Right lobe of liver (tissue), 4 donors: ENCODE measurements at regions not wholly inside any gene's neighbourhood (a gene's known extent, or its start where the extent isn't known, plus 50 kb on each side); places are given as distances from the start of the nearest gene placed in this dataset.

Experiments
- CTCF ChIP-seq, 4 donors: fragments of 200-600 bp in 3 of 4; fragments of 450-650 bp in 1 of 4; IDR thresholded peaks; one replicate each; pipeline versions ENCODE4 v1.5.1 to v1.8.0; 2016 to 2022; ENCODE audit warnings: antibody characterized with exemption in 4 of 4, mild to moderate bottlenecking in 2 of 4
- POLR2A ChIP-seq: fragments of 450-650 bp; IDR thresholded peaks from one replicate; pipeline ENCODE4 v1.6.1; 2017; ENCODE audit warnings: antibody characterized with exemption, mild to moderate bottlenecking
- donor health status: DM: no; HTN: no; CAD: no.
- donor health status: DM: no; HTN: no; CAD: no.
- donor health status: DM: no; HTN: yes; CAD: no.

- TF ChIP-seq CTCF (IDR thresholded peaks at IDR 0.05) (no peak), POLR2A (no peak)
Measured at GRCh38 chr5:155311721-155312120, 298.2 kb downstream of the KIF4B start.
